GM11168 (cell line): ENCODE measurements at regions not wholly inside any gene's neighbourhood (a gene's known extent, or its start where the extent isn't known, plus 50 kb on each side); places are given as distances from the start of the nearest gene placed in this dataset.

Source experiments
- in situ Hi-C: fragments of 300-500 bp; cut with MboI; formaldehyde crosslinking; loops from one replicate; pipeline ENCODE4 v1.12.0; 2022; ENCODE audit warnings: low sequenced_read_pairs; ENCODE audit not compliant: unreplicated experiment

GRCh38 chr12:130097342-130097741, 64.9 kb upstream of the FZD10 start:
- in situ Hi-C loops = no loop called here

- in situ Hi-C loops = no loop called here
Observed at GRCh38 chr12:130097798-130098255, 64.4 kb upstream of the FZD10 start.

GRCh38 chr12:130098301-130099005, 63.8 kb upstream of the FZD10 start:
- in situ Hi-C loops = no loop called here

- in situ Hi-C loops = no loop called here
Observed at GRCh38 chr12:130100634-130101362, 61.5 kb upstream of the FZD10 start.

GRCh38 chr12:130101370-130101769, 60.9 kb upstream of the FZD10 start:
- in situ Hi-C loops = no loop called here

GRCh38 chr12:130102266-130102665, 60.0 kb upstream of the FZD10 start:
- in situ Hi-C loops = no loop called here

GRCh38 chr12:130104571-130105106, 57.6 kb upstream of the FZD10 start:
- in situ Hi-C loops = no loop called here

- in situ Hi-C loops = no loop called here
Observed at GRCh38 chr12:130109062-130109945, 53.0 kb upstream of the FZD10 start.

GRCh38 chr12:130110914-130111313, 51.4 kb upstream of the FZD10 start:
- in situ Hi-C loops = no loop called here

GRCh38 chr12:130111965-130112496, 50.2 kb upstream of the FZD10 start:
- in situ Hi-C loops = no loop called here
